Erythroblast (primary cell): ENCODE measurements at regions not wholly inside any gene's neighbourhood (a gene's known extent, or its start where the extent isn't known, plus 50 kb on each side); places are given as distances from the start of the nearest gene placed in this dataset.

Source experiments
- GATA1 ChIP-seq: IDR thresholded peaks from 2 replicates; pipeline ENCODE4 v1.6.1; 2011; ENCODE audit warnings: low read depth, mild to moderate bottlenecking, control low read depth, low read length, moderate library complexity
- POLR2A ChIP-seq: IDR thresholded peaks from 2 replicates; pipeline ENCODE4 v1.6.1; 2011; ENCODE audit warnings: mild to moderate bottlenecking, low read length

GRCh38 chr18:41071826-41072225, 883.2 kb upstream of the PIK3C3 start:
- TF ChIP-seq POLR2A (no peak), GATA1 (no peak)
